ENCODE measurements at regions not wholly inside any gene's neighbourhood (a gene's known extent, or its start where the extent isn't known, plus 50 kb on each side); places are given as distances from the start of the nearest gene placed in this dataset.

DNA sequence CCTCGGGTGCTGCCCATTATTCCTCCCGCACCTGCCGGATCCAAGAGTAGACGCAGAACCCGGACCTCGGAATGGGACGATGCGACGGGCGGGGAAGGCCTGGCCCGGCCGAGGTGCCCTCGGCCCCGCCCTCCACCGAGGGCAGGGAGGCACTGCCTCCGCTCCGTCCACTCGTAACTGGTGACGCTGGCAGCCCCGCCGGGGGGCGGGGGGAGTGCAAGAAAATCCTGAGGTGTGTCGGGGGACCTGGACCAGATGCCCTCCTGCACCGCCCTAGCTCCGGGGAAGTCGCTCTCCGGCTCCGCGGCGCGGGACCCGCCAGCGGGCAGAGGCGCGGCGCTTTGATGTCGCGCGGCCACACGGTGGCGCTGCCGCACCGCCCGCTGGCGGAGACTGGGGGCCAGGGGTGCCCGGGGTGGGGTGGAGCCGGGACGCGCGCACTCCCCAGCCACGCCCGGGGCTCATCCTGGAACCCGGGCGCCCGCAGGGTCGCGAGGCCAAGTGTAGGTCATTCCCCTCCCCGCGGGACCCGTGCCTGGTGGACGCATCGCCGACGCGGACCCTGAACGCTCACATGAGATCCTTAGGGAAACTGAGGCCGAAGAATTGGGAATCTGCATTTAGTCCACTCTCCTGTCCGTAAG is 202.8 kb downstream of the TTC8 start:
- Histone ChIP-seq H3K36me3 (ENCODE audit: control insufficient read depth, insufficient read depth, low read length) (no peaks in the 10 kb centered on the region), H2BK15ac (ENCODE audit: low read depth, low read length) (peak overlapping the region; percentile 70; the same call in 2 of the 3 replicates), H2AK9ac (replicated peaks; ENCODE audit: low read depth, low read length, poor library complexity) (peak overlapping the region; percentile 76), H4K8ac (ENCODE audit: low read depth in 2 of 2, low read length in 2 of 2) (peak overlapping the region; percentile 80 to 98), H3K27ac (ENCODE audit: insufficient read depth, low read length) (peak overlapping the region; percentile 50), H2AK5ac (ENCODE audit: low read depth, low read length) (peak overlapping the region; percentile 89), H3K9me1 (ENCODE audit: insufficient read depth, low read length) (0 out of 2 replicates have a peak, but pooled peaks cover 3% of the 10 kb centered on the region), H3K23ac (ENCODE audit: low read depth, low read length) (peak overlapping the region; percentile 30; the same call in 1 of the 2 replicates), H2BK120ac (ENCODE audit: low read depth, low read length) (peak overlapping the region; percentile 89), H3K4me2 (ENCODE audit: low read depth, low read length) (peak overlapping the region; percentile 87), H3K27me3 (ENCODE audit: control insufficient read depth, insufficient read depth, low read length) (no peaks in the 10 kb centered on the region; the same call in 1 of the 2 replicates), H2BK20ac (ENCODE audit: low read depth, low read length) (peak overlapping the region; percentile 66; the same call in 1 of the 2 replicates), H3K4me1 (ENCODE audit: control insufficient read depth, insufficient read depth, low read length) (peaks cover 3% of the 10 kb centered on the region), H3K14ac (replicated peaks; ENCODE audit: low read depth, low read length) (peak overlapping the region; percentile 73), H3K56ac (ENCODE audit: extremely low read depth, insufficient read depth, low read length) (no peak overlapping the region; the same call in 1 of the 2 replicates), H4K20me1 (ENCODE audit: insufficient read depth, low read length) (no peaks in the 10 kb centered on the region), H2BK5ac (ENCODE audit: low read depth, low read length, poor library complexity, severe bottlenecking) (peak overlapping the region; percentile 51), H3K9me3 (ENCODE audit: control insufficient read depth, insufficient read depth, low read length) (peaks cover 4% of the 10 kb centered on the region), H3K9ac (ENCODE audit: low read depth, low read length) (peak overlapping the region; percentile 67), H3K4me3 (ENCODE audit: insufficient read depth, low read depth, low read length) (peak overlapping the region; percentile 68), H3K18ac (ENCODE audit: low read depth, low read length) (peak overlapping the region; percentile 37; the same call in 1 of the 2 replicates), H3K79me1 (ENCODE audit: low read depth in 1 of 2, low read length in 2 of 2) (no peaks in the 10 kb centered on the region), H3K4ac (ENCODE audit: low read depth, low read length) (peak overlapping the region; percentile 71), H2AFZ (replicated peaks; ENCODE audit: low read length, poor library complexity) (peak overlapping the region; percentile 96), H4K5ac (ENCODE audit: low read depth, low read length) (peak overlapping the region; percentile 76), H4K91ac (ENCODE audit: insufficient read depth, low read depth, low read length) (peak overlapping the region; percentile 46)
- ChIA-PET CTCF (interaction anchor here (0.6 to 1.5 kb wide), 5 partner anchors 20 to 894 kb away, joined by 3 to 4 read pairs (median 3); no protein-coding TSS in a partner anchor), POLR2A (ENCODE audit: unreplicated experiment) (no interaction called here)
- in situ Hi-C loops (cut with MboI; ENCODE audit: low sequenced_read_pairs) = loop anchor here (25.0 kb wide), 1 partner anchor 735 kb away; no protein-coding TSS in a partner anchor
- TF ChIP-seq RAD21 (IDR thresholded peaks at IDR 0.05; ENCODE audit: low read length) (peak; percentile 84), SMC3 (IDR thresholded peaks at IDR 0.05; ENCODE audit: low read depth, low read length) (peak; percentile 67), RCOR1 (IDR thresholded peaks at IDR 0.05; ENCODE audit: insufficient replicate concordance, low read length) (no peak), MAZ (IDR thresholded peaks at IDR 0.05; ENCODE audit: borderline replicate concordance, low read depth, low read length) (peak; percentile 91), FOS (IDR thresholded peaks at IDR 0.05; ENCODE audit: low read depth, low read length) (no peak), NFE2L2 (IDR thresholded peaks at IDR 0.05; ENCODE audit: low read depth, low read length) (no peak)
- TF ChIP-seq, protein P1, sequence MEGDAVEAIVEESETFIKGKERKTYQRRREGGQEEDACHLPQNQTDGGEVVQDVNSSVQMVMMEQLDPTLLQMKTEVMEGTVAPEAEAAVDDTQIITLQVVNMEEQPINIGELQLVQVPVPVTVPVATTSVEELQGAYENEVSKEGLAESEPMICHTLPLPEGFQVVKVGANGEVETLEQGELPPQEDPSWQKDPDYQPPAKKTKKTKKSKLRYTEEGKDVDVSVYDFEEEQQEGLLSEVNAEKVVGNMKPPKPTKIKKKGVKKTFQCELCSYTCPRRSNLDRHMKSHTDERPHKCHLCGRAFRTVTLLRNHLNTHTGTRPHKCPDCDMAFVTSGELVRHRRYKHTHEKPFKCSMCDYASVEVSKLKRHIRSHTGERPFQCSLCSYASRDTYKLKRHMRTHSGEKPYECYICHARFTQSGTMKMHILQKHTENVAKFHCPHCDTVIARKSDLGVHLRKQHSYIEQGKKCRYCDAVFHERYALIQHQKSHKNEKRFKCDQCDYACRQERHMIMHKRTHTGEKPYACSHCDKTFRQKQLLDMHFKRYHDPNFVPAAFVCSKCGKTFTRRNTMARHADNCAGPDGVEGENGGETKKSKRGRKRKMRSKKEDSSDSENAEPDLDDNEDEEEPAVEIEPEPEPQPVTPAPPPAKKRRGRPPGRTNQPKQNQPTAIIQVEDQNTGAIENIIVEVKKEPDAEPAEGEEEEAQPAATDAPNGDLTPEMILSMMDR (conservative IDR thresholded peaks at IDR 0.05; ENCODE audit: low read depth, low read length) = peak; percentile 79
- intact Hi-C loops (cut with micrococcal nuclease) = loop anchor here (1.0 kb wide), 1 partner anchor 1208 kb away; no protein-coding TSS in a partner anchor
- no TSS peak for BruUV-seq (replicated peaks)
- dilution Hi-C loops (cut with HindIII; ENCODE audit: low sequenced_read_pairs, unreplicated experiment) = no loop called here
- peak; percentile 95 for ATAC-seq (ENCODE audit: low read depth)
- DNase-seq = peak; percentile 33
- WGBS, 2 experiments (ENCODE audit: extremely low coverage in 2 of 2, insufficient read length in 1 of 2) = 0% methylated on average over 44 of the region's 68 CpGs; no CpG with 5 or more reads in 1 of the 2 experiments

Data from IMR-90 (cell line).